ENCODE measurements at regions not wholly inside any gene's neighbourhood (a gene's known extent, or its start where the extent isn't known, plus 50 kb on each side); places are given as distances from the start of the nearest gene placed in this dataset.

- Histone ChIP-seq H3K27me3 (replicated peaks in 2 of 5; ENCODE audit: control insufficient read depth in 4 of 5, insufficient read depth in 5 of 5, low read length in 4 of 5) (no peaks in the 10 kb centered on the region), H3K4me3 (ENCODE audit: control insufficient read depth in 1 of 7, extremely low read depth in 1 of 7, insufficient read depth in 4 of 7, low read depth in 2 of 7, low read length in 6 of 7) (no peak overlapping the region), H3K4me1 (ENCODE audit: control extremely low read depth in 1 of 4, control insufficient read depth in 4 of 4, insufficient read depth in 4 of 4, low read length in 3 of 4) (no peaks in the 10 kb centered on the region), H3K27ac (ENCODE audit: insufficient read depth in 1 of 2, low read depth in 1 of 2, low read length in 2 of 2, poor library complexity in 1 of 2, severe bottlenecking in 2 of 2) (no peak overlapping the region), H3K9me3 (ENCODE audit: control extremely low read depth in 1 of 5, control insufficient read depth in 4 of 5, insufficient read depth in 2 of 5, low read depth in 1 of 5, low read length in 4 of 5) (no peaks in the 10 kb centered on the region), H3K36me3 (ENCODE audit: control insufficient read depth in 4 of 4, insufficient read depth in 4 of 4, low read length in 3 of 4) (no peaks in the 10 kb centered on the region)
- peak in 2 of 3 donors; percentile 3 to 12 for DNase-seq
- ChIA-PET POLR2A (no interaction called here), CTCF (interaction anchor here (0.6 kb wide), 1 partner anchor 25 kb away, joined by 3 read pairs; no protein-coding TSS in a partner anchor)
Observed at GRCh38 chr13:58994777-58995176, 1169.0 kb downstream of the DIAPH3 start.

- H3K4me3 ChIP-seq (ENCODE audit: control insufficient read depth in 1 of 7, extremely low read depth in 1 of 7, insufficient read depth in 4 of 7, low read depth in 2 of 7, low read length in 6 of 7) = no peak overlapping the region
- ChIA-PET CTCF (no interaction called here), POLR2A (no interaction called here)
- 100% methylated on average over 1 of the region's 2 CpGs for WGBS (ENCODE audit: insufficient coverage)
- no peaks in the 10 kb centered on the region for H3K4me1 ChIP-seq (ENCODE audit: control extremely low read depth in 1 of 4, control insufficient read depth in 4 of 4, insufficient read depth in 4 of 4, low read length in 3 of 4)
- no peaks in the 10 kb centered on the region for H3K27me3 ChIP-seq (replicated peaks in 2 of 5; ENCODE audit: control insufficient read depth in 4 of 5, insufficient read depth in 5 of 5, low read length in 4 of 5)
- H3K9me3 ChIP-seq (ENCODE audit: control extremely low read depth in 1 of 5, control insufficient read depth in 4 of 5, insufficient read depth in 2 of 5, low read depth in 1 of 5, low read length in 4 of 5) = peaks cover 0 to 4% (median 0%) of the 10 kb centered on the region in 5 experiments
- no peak for DNase-seq
- H3K27ac ChIP-seq (ENCODE audit: insufficient read depth in 1 of 2, low read depth in 1 of 2, low read length in 2 of 2, poor library complexity in 1 of 2, severe bottlenecking in 2 of 2) = no peak overlapping the region
- H3K36me3 ChIP-seq (ENCODE audit: control insufficient read depth in 4 of 4, insufficient read depth in 4 of 4, low read length in 3 of 4) = no peaks in the 10 kb centered on the region
Observed at GRCh38 chr13:58998716-58999115, 1165.0 kb downstream of the DIAPH3 start.

- H3K9me3 ChIP-seq (ENCODE audit: control extremely low read depth in 1 of 5, control insufficient read depth in 4 of 5, insufficient read depth in 2 of 5, low read depth in 1 of 5, low read length in 4 of 5) = peaks cover 0 to 4% (median 0%) of the 10 kb centered on the region in 5 experiments
- CTCF ChIA-PET = interaction anchor here (1.5 kb wide), 1 partner anchor 1375 kb away, joined by 5 read pairs; no protein-coding TSS in a partner anchor
- H3K4me3 ChIP-seq (ENCODE audit: control insufficient read depth in 1 of 7, extremely low read depth in 1 of 7, insufficient read depth in 4 of 7, low read depth in 2 of 7, low read length in 6 of 7) = no peak overlapping the region
- POLR2A ChIA-PET = no interaction called here
- no peaks in the 10 kb centered on the region for H3K27me3 ChIP-seq (replicated peaks in 2 of 5; ENCODE audit: control insufficient read depth in 4 of 5, insufficient read depth in 5 of 5, low read length in 4 of 5)
- 100% methylated on average over 2 of the region's 2 CpGs for WGBS (ENCODE audit: insufficient coverage)
- H3K27ac ChIP-seq (ENCODE audit: insufficient read depth in 1 of 2, low read depth in 1 of 2, low read length in 2 of 2, poor library complexity in 1 of 2, severe bottlenecking in 2 of 2) = no peak overlapping the region
- H3K36me3 ChIP-seq (ENCODE audit: control insufficient read depth in 4 of 4, insufficient read depth in 4 of 4, low read length in 3 of 4) = no peaks in the 10 kb centered on the region
- DNase-seq = no peak
- no peaks in the 10 kb centered on the region for H3K4me1 ChIP-seq (ENCODE audit: control extremely low read depth in 1 of 4, control insufficient read depth in 4 of 4, insufficient read depth in 4 of 4, low read length in 3 of 4)
Observed at GRCh38 chr13:58999851-59000250, 1163.9 kb downstream of the DIAPH3 start.

GRCh38 chr13:59000770-59001169, 1163.0 kb downstream of the DIAPH3 start:
- CTCF ChIA-PET = no interaction called here
- Histone ChIP-seq H3K27me3 (replicated peaks in 2 of 5; ENCODE audit: control insufficient read depth in 4 of 5, insufficient read depth in 5 of 5, low read length in 4 of 5) (no peaks in the 10 kb centered on the region), H3K9me3 (ENCODE audit: control extremely low read depth in 1 of 5, control insufficient read depth in 4 of 5, insufficient read depth in 2 of 5, low read depth in 1 of 5, low read length in 4 of 5) (peaks cover 0 to 4% (median 0%) of the 10 kb centered on the region in 5 experiments), H3K36me3 (ENCODE audit: control insufficient read depth in 4 of 4, insufficient read depth in 4 of 4, low read length in 3 of 4) (no peaks in the 10 kb centered on the region), H3K4me3 (ENCODE audit: control insufficient read depth in 1 of 7, extremely low read depth in 1 of 7, insufficient read depth in 4 of 7, low read depth in 2 of 7, low read length in 6 of 7) (no peak overlapping the region), H3K4me1 (ENCODE audit: control extremely low read depth in 1 of 4, control insufficient read depth in 4 of 4, insufficient read depth in 4 of 4, low read length in 3 of 4) (no peaks in the 10 kb centered on the region), H3K27ac (ENCODE audit: insufficient read depth in 1 of 2, low read depth in 1 of 2, low read length in 2 of 2, poor library complexity in 1 of 2, severe bottlenecking in 2 of 2) (no peak overlapping the region)
- no peak for DNase-seq
- POLR2A ChIA-PET = no interaction called here

GRCh38 chr13:59012731-59013130, 1151.0 kb downstream of the DIAPH3 start:
- Histone ChIP-seq H3K4me3 (ENCODE audit: control insufficient read depth in 1 of 7, extremely low read depth in 1 of 7, insufficient read depth in 4 of 7, low read depth in 2 of 7, low read length in 6 of 7) (no peak overlapping the region), H3K9me3 (ENCODE audit: control extremely low read depth in 1 of 5, control insufficient read depth in 4 of 5, insufficient read depth in 2 of 5, low read depth in 1 of 5, low read length in 4 of 5) (no peaks in the 10 kb centered on the region), H3K36me3 (ENCODE audit: control insufficient read depth in 4 of 4, insufficient read depth in 4 of 4, low read length in 3 of 4) (no peaks in the 10 kb centered on the region), H3K4me1 (ENCODE audit: control extremely low read depth in 1 of 4, control insufficient read depth in 4 of 4, insufficient read depth in 4 of 4, low read length in 3 of 4) (no peaks in the 10 kb centered on the region), H3K27me3 (replicated peaks in 2 of 5; ENCODE audit: control insufficient read depth in 4 of 5, insufficient read depth in 5 of 5, low read length in 4 of 5) (no peaks in the 10 kb centered on the region), H3K27ac (ENCODE audit: insufficient read depth in 1 of 2, low read depth in 1 of 2, low read length in 2 of 2, poor library complexity in 1 of 2, severe bottlenecking in 2 of 2) (no peak overlapping the region)
- DNase-seq = no peak
- 89% methylated on average over 11 of the region's 11 CpGs for WGBS (ENCODE audit: insufficient coverage)
- POLR2A ChIA-PET = no interaction called here
- CTCF ChIA-PET = no interaction called here

- 100% methylated on average over 3 of the region's 3 CpGs for WGBS (ENCODE audit: insufficient coverage)
- POLR2A ChIA-PET = no interaction called here
Observed at GRCh38 chr13:59016250-59016649, 1147.5 kb downstream of the DIAPH3 start.

GRCh38 chr13:59024434-59024833, 1139.3 kb downstream of the DIAPH3 start:
- Histone ChIP-seq H3K27ac (ENCODE audit: insufficient read depth in 1 of 2, low read depth in 1 of 2, low read length in 2 of 2, poor library complexity in 1 of 2, severe bottlenecking in 2 of 2) (no peak overlapping the region), H3K27me3 (replicated peaks in 2 of 5; ENCODE audit: control insufficient read depth in 4 of 5, insufficient read depth in 5 of 5, low read length in 4 of 5) (no peaks in the 10 kb centered on the region), H3K4me1 (ENCODE audit: control extremely low read depth in 1 of 4, control insufficient read depth in 4 of 4, insufficient read depth in 4 of 4, low read length in 3 of 4) (no peaks in the 10 kb centered on the region), H3K9me3 (ENCODE audit: control extremely low read depth in 1 of 5, control insufficient read depth in 4 of 5, insufficient read depth in 2 of 5, low read depth in 1 of 5, low read length in 4 of 5) (no peaks in the 10 kb centered on the region), H3K36me3 (ENCODE audit: control insufficient read depth in 4 of 4, insufficient read depth in 4 of 4, low read length in 3 of 4) (no peaks in the 10 kb centered on the region), H3K4me3 (ENCODE audit: control insufficient read depth in 1 of 7, extremely low read depth in 1 of 7, insufficient read depth in 4 of 7, low read depth in 2 of 7, low read length in 6 of 7) (no peak overlapping the region)
- ChIA-PET POLR2A (no interaction called here), CTCF (interaction anchor here (1.4 kb wide), 1 partner anchor 9 kb away, joined by 4 read pairs; no protein-coding TSS in a partner anchor)
- no peak for DNase-seq
- 80% methylated on average over 1 of the region's 3 CpGs for WGBS (ENCODE audit: insufficient coverage)

More at GRCh38 chr13:59016250-59016649, 1147.5 kb downstream of the DIAPH3 start:
- no peak for DNase-seq
- H3K4me1 ChIP-seq (ENCODE audit: control extremely low read depth in 1 of 4, control insufficient read depth in 4 of 4, insufficient read depth in 4 of 4, low read length in 3 of 4) = no peaks in the 10 kb centered on the region
- no peaks in the 10 kb centered on the region for H3K36me3 ChIP-seq (ENCODE audit: control insufficient read depth in 4 of 4, insufficient read depth in 4 of 4, low read length in 3 of 4)
- H3K27me3 ChIP-seq (replicated peaks in 2 of 5; ENCODE audit: control insufficient read depth in 4 of 5, insufficient read depth in 5 of 5, low read length in 4 of 5) = no peaks in the 10 kb centered on the region
- CTCF ChIA-PET = interaction anchor here (1.4 kb wide), 1 partner anchor 9 kb away, joined by 4 read pairs; no protein-coding TSS in a partner anchor
- H3K27ac ChIP-seq (ENCODE audit: insufficient read depth in 1 of 2, low read depth in 1 of 2, low read length in 2 of 2, poor library complexity in 1 of 2, severe bottlenecking in 2 of 2) = no peak overlapping the region
- no peaks in the 10 kb centered on the region for H3K9me3 ChIP-seq (ENCODE audit: control extremely low read depth in 1 of 5, control insufficient read depth in 4 of 5, insufficient read depth in 2 of 5, low read depth in 1 of 5, low read length in 4 of 5)
- no peak overlapping the region for H3K4me3 ChIP-seq (ENCODE audit: control insufficient read depth in 1 of 7, extremely low read depth in 1 of 7, insufficient read depth in 4 of 7, low read depth in 2 of 7, low read length in 6 of 7)
